ENCODE measurements at regions not wholly inside any gene's neighbourhood (a gene's known extent, or its start where the extent isn't known, plus 50 kb on each side); places are given as distances from the start of the nearest gene placed in this dataset.

DNA sequence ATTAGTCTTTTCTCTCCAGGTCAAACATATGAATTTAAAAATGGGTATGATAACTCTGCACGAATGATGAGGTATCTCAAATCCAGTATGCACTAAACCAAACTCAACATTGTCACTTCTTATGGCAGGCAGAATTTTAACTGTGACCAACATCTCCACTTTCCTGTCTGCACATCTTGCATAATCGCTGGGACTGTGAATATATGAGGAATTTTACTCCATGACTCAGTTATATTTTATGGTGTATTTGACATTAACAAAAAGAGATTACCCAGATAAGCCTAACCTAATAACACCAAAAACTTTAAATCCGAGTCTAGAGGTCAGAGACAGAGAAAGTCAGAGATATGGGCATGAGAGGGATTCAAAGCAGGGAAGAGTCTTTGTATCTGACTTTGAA, 454.5 kb upstream of the SEMA3D start:
- Histone ChIP-seq H2AFZ (ENCODE audit: low read length) (no peak overlapping the region), H3K4me3 (replicated peaks in 1 of 4; ENCODE audit: control extremely low read depth in 1 of 4, insufficient read depth in 1 of 4, low read depth in 3 of 4, low read length in 4 of 4) (no peak overlapping the region), H3K27ac (ENCODE audit: insufficient read depth, low read length) (no peak overlapping the region), H3K9me3 (ENCODE audit: control insufficient read depth, insufficient read depth, low read depth, low read length) (no peaks in the 10 kb centered on the region), H4K20me1 (ENCODE audit: control insufficient read depth, extremely low read depth, insufficient read depth, low read length) (no peaks in the 10 kb centered on the region), H3K9ac (ENCODE audit: insufficient read depth, low read length) (no peak overlapping the region), H3K4me2 (ENCODE audit: extremely low read depth, insufficient read depth, low read length) (no peak overlapping the region), H3K79me2 (ENCODE audit: control insufficient read depth, insufficient read depth, low read length) (no peaks in the 10 kb centered on the region), H3K36me3 (ENCODE audit: control insufficient read depth, insufficient read depth, low read length) (no peaks in the 10 kb centered on the region), H3K27me3 (ENCODE audit: control insufficient read depth, insufficient read depth, low read length) (no peaks in the 10 kb centered on the region), H3K4me1 (ENCODE audit: control insufficient read depth, extremely low read depth, insufficient read depth, low read length) (no peaks in the 10 kb centered on the region)
- no peak for TF ChIP-seq EZH2 (IDR thresholded peaks at IDR 0.05; ENCODE audit: low read length, missing control alignments)
- TF ChIP-seq CTCF (conservative IDR thresholded peaks at IDR 0.05 in 1 of 2, IDR thresholded peaks at IDR 0.05 in 1 of 2; ENCODE audit: low read depth in 1 of 2, low read length in 2 of 2): no peak
- no peak for DNase-seq (ENCODE audit: low read depth in 2 of 2)

DNA sequence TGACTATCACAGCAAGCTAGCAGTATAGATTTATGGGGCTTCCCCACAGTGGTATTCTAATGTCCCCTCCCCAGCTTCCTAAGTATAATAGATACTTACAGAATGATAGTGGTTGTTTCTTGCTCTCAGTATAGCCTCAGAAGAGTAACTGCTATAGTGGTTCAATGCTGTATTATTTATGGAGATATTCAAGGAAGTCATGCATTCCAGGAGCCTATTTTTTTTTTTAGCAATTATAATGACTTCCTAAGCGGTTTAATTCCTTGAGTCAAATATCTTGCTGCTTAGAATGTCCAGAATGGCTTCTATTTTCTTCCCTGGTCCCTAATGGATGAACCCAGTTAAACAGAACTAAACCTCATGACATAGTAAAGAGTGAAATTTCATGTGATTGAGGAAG, 451.5 kb upstream of the SEMA3D start:
- Histone ChIP-seq H3K79me2 (ENCODE audit: control insufficient read depth, insufficient read depth, low read length) (no peaks in the 10 kb centered on the region), H3K27ac (ENCODE audit: insufficient read depth, low read length) (no peak overlapping the region), H3K27me3 (ENCODE audit: control insufficient read depth, insufficient read depth, low read length) (no peaks in the 10 kb centered on the region), H3K4me3 (replicated peaks in 1 of 4; ENCODE audit: control extremely low read depth in 1 of 4, insufficient read depth in 1 of 4, low read depth in 3 of 4, low read length in 4 of 4) (no peak overlapping the region), H3K9me3 (ENCODE audit: control insufficient read depth, insufficient read depth, low read depth, low read length) (no peaks in the 10 kb centered on the region), H2AFZ (ENCODE audit: low read length) (no peak overlapping the region), H3K9ac (ENCODE audit: insufficient read depth, low read length) (no peak overlapping the region), H3K4me1 (ENCODE audit: control insufficient read depth, extremely low read depth, insufficient read depth, low read length) (no peaks in the 10 kb centered on the region), H3K4me2 (ENCODE audit: extremely low read depth, insufficient read depth, low read length) (no peak overlapping the region), H4K20me1 (ENCODE audit: control insufficient read depth, extremely low read depth, insufficient read depth, low read length) (no peaks in the 10 kb centered on the region), H3K36me3 (ENCODE audit: control insufficient read depth, insufficient read depth, low read length) (no peaks in the 10 kb centered on the region)
- no peak for DNase-seq (ENCODE audit: low read depth in 2 of 2)
- TF ChIP-seq EZH2 (IDR thresholded peaks at IDR 0.05; ENCODE audit: low read length, missing control alignments) (no peak), CTCF (conservative IDR thresholded peaks at IDR 0.05 in 1 of 2, IDR thresholded peaks at IDR 0.05 in 1 of 2; ENCODE audit: low read depth in 1 of 2, low read length in 2 of 2) (no peak)

DNA sequence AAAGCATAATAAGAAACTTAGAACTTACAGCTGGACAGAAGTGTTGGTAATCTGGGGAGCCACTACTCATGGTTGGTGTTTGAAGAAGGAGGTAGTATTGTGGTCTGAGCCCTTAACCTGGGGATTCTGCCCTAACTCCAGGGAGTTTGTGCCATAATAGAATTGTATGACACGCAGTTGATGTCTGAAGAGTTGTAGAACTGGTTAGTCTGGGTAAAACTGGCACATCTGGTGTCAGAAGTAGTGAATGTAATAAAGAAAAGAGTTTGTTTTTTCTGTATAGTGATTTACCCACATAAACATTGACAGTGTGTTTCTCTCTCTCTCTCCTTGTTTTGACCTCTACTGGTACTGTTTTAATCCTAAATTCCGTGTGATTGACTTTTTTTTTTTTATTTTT, 448.1 kb upstream of the SEMA3D start:
- H2AFZ ChIP-seq (ENCODE audit: low read length): no peak overlapping the region
- H3K36me3 ChIP-seq (ENCODE audit: control insufficient read depth, insufficient read depth, low read length): no peaks in the 10 kb centered on the region
- no peaks in the 10 kb centered on the region for H3K4me1 ChIP-seq (ENCODE audit: control insufficient read depth, extremely low read depth, insufficient read depth, low read length)
- no peaks in the 10 kb centered on the region for H4K20me1 ChIP-seq (ENCODE audit: control insufficient read depth, extremely low read depth, insufficient read depth, low read length)
- H3K27ac ChIP-seq (ENCODE audit: insufficient read depth, low read length): no peak overlapping the region
- H3K27me3 ChIP-seq (ENCODE audit: control insufficient read depth, insufficient read depth, low read length): no peaks in the 10 kb centered on the region
- H3K4me3 ChIP-seq (replicated peaks in 1 of 4; ENCODE audit: control extremely low read depth in 1 of 4, insufficient read depth in 1 of 4, low read depth in 3 of 4, low read length in 4 of 4): no peak overlapping the region
- H3K4me2 ChIP-seq (ENCODE audit: extremely low read depth, insufficient read depth, low read length): no peak overlapping the region
- no peak overlapping the region for H3K9ac ChIP-seq (ENCODE audit: insufficient read depth, low read length)
- TF ChIP-seq CTCF (conservative IDR thresholded peaks at IDR 0.05 in 1 of 2, IDR thresholded peaks at IDR 0.05 in 1 of 2; ENCODE audit: low read depth in 1 of 2, low read length in 2 of 2) (no peak), EZH2 (IDR thresholded peaks at IDR 0.05; ENCODE audit: low read length, missing control alignments) (no peak)
- H3K79me2 ChIP-seq (ENCODE audit: control insufficient read depth, insufficient read depth, low read length): no peaks in the 10 kb centered on the region
- no peaks in the 10 kb centered on the region for H3K9me3 ChIP-seq (ENCODE audit: control insufficient read depth, insufficient read depth, low read depth, low read length)
- DNase-seq (ENCODE audit: low read depth in 2 of 2): no peak
